ENCODE measurements at regions not wholly inside any gene's neighbourhood (a gene's known extent, or its start where the extent isn't known, plus 50 kb on each side); places are given as distances from the start of the nearest gene placed in this dataset.

DNA sequence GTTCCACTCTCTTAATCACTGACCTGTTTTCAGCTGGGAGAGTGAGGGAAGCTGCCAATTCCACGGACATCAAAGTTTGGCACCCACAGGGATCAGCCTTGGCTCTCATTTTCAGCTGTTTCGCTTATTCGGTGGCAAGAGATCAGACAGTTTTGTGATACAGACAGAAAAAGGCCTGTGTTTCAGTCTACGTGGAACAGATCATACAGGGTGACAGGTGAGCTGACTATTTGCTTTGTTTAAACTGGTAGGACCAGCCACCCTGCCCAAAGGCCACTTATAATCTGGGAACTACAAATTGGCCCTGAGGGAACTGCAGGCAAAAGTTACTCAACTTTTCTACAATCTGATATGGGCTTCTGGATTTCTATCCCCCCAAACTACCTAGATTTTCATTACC, 128.6 kb downstream of the ZNF467 start:
- intact Hi-C loops (cut with DNase I): no loop called here
- DNase-seq (no peak), FAIRE-seq (no peak)
- no peak overlapping the region for H3K27ac ChIP-seq (ENCODE audit: low read depth in 2 of 2, low read length in 2 of 2)
- no peaks in the 10 kb centered on the region for H3K27me3 ChIP-seq (ENCODE audit: control insufficient read depth, insufficient read depth, low read length)
- H3K4me1 ChIP-seq (ENCODE audit: control insufficient read depth in 2 of 3, insufficient read depth in 2 of 3, low read depth in 1 of 3, low read length in 3 of 3): no peaks in the 10 kb centered on the region
- TF ChIP-seq, protein P1, sequence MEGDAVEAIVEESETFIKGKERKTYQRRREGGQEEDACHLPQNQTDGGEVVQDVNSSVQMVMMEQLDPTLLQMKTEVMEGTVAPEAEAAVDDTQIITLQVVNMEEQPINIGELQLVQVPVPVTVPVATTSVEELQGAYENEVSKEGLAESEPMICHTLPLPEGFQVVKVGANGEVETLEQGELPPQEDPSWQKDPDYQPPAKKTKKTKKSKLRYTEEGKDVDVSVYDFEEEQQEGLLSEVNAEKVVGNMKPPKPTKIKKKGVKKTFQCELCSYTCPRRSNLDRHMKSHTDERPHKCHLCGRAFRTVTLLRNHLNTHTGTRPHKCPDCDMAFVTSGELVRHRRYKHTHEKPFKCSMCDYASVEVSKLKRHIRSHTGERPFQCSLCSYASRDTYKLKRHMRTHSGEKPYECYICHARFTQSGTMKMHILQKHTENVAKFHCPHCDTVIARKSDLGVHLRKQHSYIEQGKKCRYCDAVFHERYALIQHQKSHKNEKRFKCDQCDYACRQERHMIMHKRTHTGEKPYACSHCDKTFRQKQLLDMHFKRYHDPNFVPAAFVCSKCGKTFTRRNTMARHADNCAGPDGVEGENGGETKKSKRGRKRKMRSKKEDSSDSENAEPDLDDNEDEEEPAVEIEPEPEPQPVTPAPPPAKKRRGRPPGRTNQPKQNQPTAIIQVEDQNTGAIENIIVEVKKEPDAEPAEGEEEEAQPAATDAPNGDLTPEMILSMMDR (IDR thresholded peaks at IDR 0.05; ENCODE audit: borderline replicate concordance, extremely low read depth, insufficient read depth): no peak
- no peak overlapping the region for H3K9ac ChIP-seq (ENCODE audit: low read length in 3 of 3)
- no peaks in the 10 kb centered on the region for H3K9me3 ChIP-seq (ENCODE audit: control insufficient read depth in 2 of 3, insufficient read depth in 1 of 3, low read length in 3 of 3)
- no peak overlapping the region for H3K4me3 ChIP-seq (ENCODE audit: low read length in 3 of 3)
- no peaks in the 10 kb centered on the region for H3K36me3 ChIP-seq (ENCODE audit: control insufficient read depth in 2 of 3, insufficient read depth in 3 of 3, low read length in 3 of 3)

DNA sequence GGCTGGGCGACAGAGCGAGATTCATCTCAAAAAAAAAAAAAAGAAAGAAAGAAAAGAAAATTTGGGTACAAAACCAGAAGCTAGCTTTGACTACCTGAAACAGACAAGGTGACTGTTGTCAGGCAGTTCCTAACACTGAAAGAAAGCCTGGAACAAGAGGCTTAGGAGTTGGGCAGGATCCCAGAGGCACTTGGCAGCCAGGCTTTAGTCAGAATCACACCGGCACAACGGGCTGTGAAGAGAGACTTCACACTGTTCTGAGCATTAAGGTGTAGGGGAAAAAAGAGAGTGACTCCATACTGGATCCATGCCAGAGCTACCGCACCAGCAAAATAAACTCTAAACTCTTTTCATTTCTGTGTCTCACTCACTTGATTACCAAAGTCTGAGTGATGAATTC, 130.8 kb downstream of the ZNF467 start:
- no peaks in the 10 kb centered on the region for H3K4me1 ChIP-seq (ENCODE audit: control insufficient read depth in 2 of 3, insufficient read depth in 2 of 3, low read depth in 1 of 3, low read length in 3 of 3)
- intact Hi-C loops (cut with DNase I): no loop called here
- H3K9me3 ChIP-seq (ENCODE audit: control insufficient read depth in 2 of 3, insufficient read depth in 1 of 3, low read length in 3 of 3): no peaks in the 10 kb centered on the region
- H3K27ac ChIP-seq (ENCODE audit: low read depth in 2 of 2, low read length in 2 of 2): no peak overlapping the region
- DNase-seq (no peak), FAIRE-seq (no peak)
- no peaks in the 10 kb centered on the region for H3K36me3 ChIP-seq (ENCODE audit: control insufficient read depth in 2 of 3, insufficient read depth in 3 of 3, low read length in 3 of 3)
- TF ChIP-seq, protein P1 (IDR thresholded peaks at IDR 0.05; ENCODE audit: borderline replicate concordance, extremely low read depth, insufficient read depth): no peak
- H3K9ac ChIP-seq (ENCODE audit: low read length in 3 of 3): no peak overlapping the region
- no peak overlapping the region for H3K4me3 ChIP-seq (ENCODE audit: low read length in 3 of 3)
- H3K27me3 ChIP-seq (ENCODE audit: control insufficient read depth, insufficient read depth, low read length): no peaks in the 10 kb centered on the region

DNA sequence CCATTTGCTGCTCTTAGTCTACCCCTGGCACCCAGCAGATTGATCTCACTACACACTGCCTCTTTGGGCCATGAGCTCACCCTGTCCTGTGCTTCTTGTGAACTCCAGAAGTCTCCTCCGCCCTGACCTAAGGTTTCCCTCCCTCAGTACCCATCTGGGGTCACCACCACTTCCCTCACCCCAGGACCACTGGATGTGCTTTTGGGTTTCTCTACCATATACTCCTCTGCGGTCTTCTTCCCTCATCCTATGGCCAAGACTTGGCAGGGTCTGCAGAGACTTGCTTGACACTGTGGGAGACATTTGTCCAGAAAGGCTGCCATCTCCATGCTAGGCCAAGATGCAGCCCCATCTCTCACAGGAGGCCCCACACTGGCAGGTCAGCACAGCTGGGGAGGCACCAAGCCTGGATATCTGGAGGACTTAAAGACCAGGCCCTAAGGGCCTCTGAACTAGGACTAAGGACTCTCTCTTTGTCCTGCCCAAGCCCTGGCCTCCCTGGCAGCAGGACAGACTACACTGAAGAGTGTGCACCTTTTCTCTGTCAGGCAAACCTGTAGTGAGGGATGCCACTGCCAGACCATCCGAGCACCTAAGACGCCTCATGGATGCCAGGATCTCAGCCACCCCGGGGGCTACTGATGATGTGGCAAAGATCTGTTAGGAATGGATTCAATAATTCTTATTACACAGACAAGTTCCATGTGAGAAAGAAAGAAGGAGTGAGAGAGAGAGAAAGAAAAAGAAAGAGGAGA, 134.6 kb downstream of the ZNF467 start:
- H3K36me3 ChIP-seq (ENCODE audit: control insufficient read depth in 2 of 3, insufficient read depth in 3 of 3, low read length in 3 of 3): no peaks in the 10 kb centered on the region
- intact Hi-C loops (cut with DNase I): no loop called here
- H3K4me3 ChIP-seq (ENCODE audit: low read length in 3 of 3): no peak overlapping the region
- H3K27me3 ChIP-seq (ENCODE audit: control insufficient read depth, insufficient read depth, low read length): no peaks in the 10 kb centered on the region
- FAIRE-seq (no peak), DNase-seq (no peak)
- no peaks in the 10 kb centered on the region for H3K9me3 ChIP-seq (ENCODE audit: control insufficient read depth in 2 of 3, insufficient read depth in 1 of 3, low read length in 3 of 3)
- TF ChIP-seq, protein P1 (IDR thresholded peaks at IDR 0.05; ENCODE audit: borderline replicate concordance, extremely low read depth, insufficient read depth): no peak
- H3K9ac ChIP-seq (ENCODE audit: low read length in 3 of 3): no peak overlapping the region
- no peak overlapping the region for H3K27ac ChIP-seq (ENCODE audit: low read depth in 2 of 2, low read length in 2 of 2)
- H3K4me1 ChIP-seq (ENCODE audit: control insufficient read depth in 2 of 3, insufficient read depth in 2 of 3, low read depth in 1 of 3, low read length in 3 of 3): no peaks in the 10 kb centered on the region

Measured in kidney (tissue), 13 donors.